ENCODE measurements at regions not wholly inside any gene's neighbourhood (a gene's known extent, or its start where the extent isn't known, plus 50 kb on each side); places are given as distances from the start of the nearest gene placed in this dataset.

DNA sequence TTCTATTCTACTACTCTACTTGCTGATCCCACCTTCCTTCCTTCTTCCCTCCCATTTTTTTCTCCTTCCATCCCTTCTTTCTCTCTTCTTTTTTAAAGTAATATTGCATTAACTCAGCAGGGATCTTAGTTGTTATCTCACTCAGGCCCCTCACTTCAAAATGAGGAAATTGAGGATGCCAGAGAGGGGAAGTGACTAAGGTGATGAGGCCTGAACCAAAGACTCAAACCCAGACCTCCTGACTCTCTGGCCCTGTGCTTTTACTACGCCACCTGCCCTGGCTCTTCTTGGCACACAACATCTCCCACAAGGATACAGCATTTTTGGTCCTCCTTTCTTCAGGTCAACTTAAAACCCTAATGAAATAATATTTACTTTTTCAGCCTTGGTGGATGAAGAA lies 151.7 kb upstream of the ZNF648 start:
- Histone ChIP-seq H3K27me3 (ENCODE audit: low read depth) (no peaks in the 10 kb centered on the region), H3K4me3 (no peak overlapping the region), H3K4me1 (peaks cover 8% of the 10 kb centered on the region), H3K9me3 (replicated peaks) (no peaks in the 10 kb centered on the region), H3K36me3 (no peaks in the 10 kb centered on the region), H3K27ac (replicated peaks) (no peak overlapping the region)
- no peak for DNase-seq
- TF ChIP-seq, protein P1, sequence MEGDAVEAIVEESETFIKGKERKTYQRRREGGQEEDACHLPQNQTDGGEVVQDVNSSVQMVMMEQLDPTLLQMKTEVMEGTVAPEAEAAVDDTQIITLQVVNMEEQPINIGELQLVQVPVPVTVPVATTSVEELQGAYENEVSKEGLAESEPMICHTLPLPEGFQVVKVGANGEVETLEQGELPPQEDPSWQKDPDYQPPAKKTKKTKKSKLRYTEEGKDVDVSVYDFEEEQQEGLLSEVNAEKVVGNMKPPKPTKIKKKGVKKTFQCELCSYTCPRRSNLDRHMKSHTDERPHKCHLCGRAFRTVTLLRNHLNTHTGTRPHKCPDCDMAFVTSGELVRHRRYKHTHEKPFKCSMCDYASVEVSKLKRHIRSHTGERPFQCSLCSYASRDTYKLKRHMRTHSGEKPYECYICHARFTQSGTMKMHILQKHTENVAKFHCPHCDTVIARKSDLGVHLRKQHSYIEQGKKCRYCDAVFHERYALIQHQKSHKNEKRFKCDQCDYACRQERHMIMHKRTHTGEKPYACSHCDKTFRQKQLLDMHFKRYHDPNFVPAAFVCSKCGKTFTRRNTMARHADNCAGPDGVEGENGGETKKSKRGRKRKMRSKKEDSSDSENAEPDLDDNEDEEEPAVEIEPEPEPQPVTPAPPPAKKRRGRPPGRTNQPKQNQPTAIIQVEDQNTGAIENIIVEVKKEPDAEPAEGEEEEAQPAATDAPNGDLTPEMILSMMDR (IDR thresholded peaks at IDR 0.05; ENCODE audit: borderline replicate concordance) = no peak
- intact Hi-C loops (cut with micrococcal nuclease) = no loop called here

DNA sequence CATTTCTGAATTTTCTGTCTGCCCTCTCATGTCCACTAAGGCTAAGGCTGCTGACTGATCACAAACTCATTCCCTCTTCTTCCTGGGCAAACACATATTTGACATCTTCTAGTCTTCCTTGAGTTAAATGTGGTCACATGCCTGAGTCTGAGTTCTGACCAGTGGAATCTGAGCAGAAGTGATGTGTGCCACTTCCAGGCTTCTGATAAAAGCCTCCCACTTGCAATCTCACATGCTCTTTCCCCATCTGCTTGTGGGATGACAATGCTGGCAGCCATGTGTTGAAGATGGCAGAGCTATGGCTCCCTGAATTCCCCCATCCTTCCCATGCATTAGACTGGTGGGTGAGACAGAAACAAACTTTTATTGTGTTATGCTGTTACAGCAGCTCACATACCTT lies 149.9 kb upstream of the ZNF648 start:
- DNase-seq = no peak
- H3K36me3 ChIP-seq = no peaks in the 10 kb centered on the region
- no peaks in the 10 kb centered on the region for H3K27me3 ChIP-seq (ENCODE audit: low read depth)
- H3K27ac ChIP-seq (replicated peaks) = no peak overlapping the region
- H3K4me1 ChIP-seq = peaks cover 20% of the 10 kb centered on the region
- no peak overlapping the region for H3K4me3 ChIP-seq
- TF ChIP-seq, protein P1 (IDR thresholded peaks at IDR 0.05; ENCODE audit: borderline replicate concordance) = no peak
- intact Hi-C loops (cut with micrococcal nuclease) = no loop called here
- no peaks in the 10 kb centered on the region for H3K9me3 ChIP-seq (replicated peaks)

DNA sequence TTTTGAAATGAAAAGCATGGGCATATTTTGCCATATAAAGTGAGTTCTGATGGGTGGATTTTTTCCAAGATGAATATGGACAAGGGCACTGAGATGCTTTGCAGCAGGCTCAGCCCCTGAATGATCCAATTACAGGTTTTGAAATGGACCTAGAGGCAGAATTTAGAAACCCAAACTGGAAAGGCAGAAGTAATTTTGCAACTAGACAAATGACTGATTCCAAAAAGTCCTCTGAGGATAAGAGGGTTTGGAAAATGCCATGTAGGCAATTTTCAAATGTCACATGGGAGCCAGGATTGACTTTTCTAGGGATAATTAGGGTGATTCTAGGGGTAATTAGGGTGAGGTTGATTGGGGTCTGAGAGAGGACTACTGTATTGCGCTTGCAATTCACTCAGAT lies 148.9 kb upstream of the ZNF648 start:
- intact Hi-C loops (cut with micrococcal nuclease) = no loop called here
- H3K9me3 ChIP-seq (replicated peaks) = no peaks in the 10 kb centered on the region
- TF ChIP-seq, protein P1 (IDR thresholded peaks at IDR 0.05; ENCODE audit: borderline replicate concordance) = no peak
- peaks cover 26% of the 10 kb centered on the region for H3K4me1 ChIP-seq
- H3K4me3 ChIP-seq = no peak overlapping the region
- peak overlapping the region; percentile 31 for H3K27ac ChIP-seq (replicated peaks)
- DNase-seq = no peak
- H3K27me3 ChIP-seq (ENCODE audit: low read depth) = no peaks in the 10 kb centered on the region
- no peaks in the 10 kb centered on the region for H3K36me3 ChIP-seq

DNA sequence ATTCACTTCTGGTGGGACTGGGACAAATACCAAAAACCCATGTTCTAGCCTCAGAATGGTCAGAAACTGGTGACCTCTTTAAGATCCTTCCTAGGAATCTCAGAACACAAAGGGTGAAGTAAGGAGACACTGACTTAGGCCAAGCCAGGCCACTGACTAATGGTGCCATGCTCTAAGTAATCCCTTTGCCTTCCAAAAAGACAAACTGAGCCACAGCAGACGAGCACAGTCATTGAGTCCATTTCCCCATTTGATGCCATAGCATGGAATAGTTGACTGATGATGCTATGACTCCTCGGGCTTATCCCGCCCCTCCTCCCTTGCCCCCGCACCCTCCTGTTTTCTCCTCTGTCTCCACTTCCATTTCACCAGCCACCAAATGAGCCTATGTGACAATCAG lies 145.8 kb upstream of the ZNF648 start:
- no peak overlapping the region for H3K4me3 ChIP-seq
- H3K4me1 ChIP-seq = peaks cover 26% of the 10 kb centered on the region
- H3K27me3 ChIP-seq (ENCODE audit: low read depth) = no peaks in the 10 kb centered on the region
- intact Hi-C loops (cut with micrococcal nuclease) = no loop called here
- no peak for DNase-seq
- peak overlapping the region; percentile 79 for H3K27ac ChIP-seq (replicated peaks)
- H3K9me3 ChIP-seq (replicated peaks) = no peaks in the 10 kb centered on the region
- no peaks in the 10 kb centered on the region for H3K36me3 ChIP-seq
- TF ChIP-seq, protein P1 (IDR thresholded peaks at IDR 0.05; ENCODE audit: borderline replicate concordance) = no peak

DNA sequence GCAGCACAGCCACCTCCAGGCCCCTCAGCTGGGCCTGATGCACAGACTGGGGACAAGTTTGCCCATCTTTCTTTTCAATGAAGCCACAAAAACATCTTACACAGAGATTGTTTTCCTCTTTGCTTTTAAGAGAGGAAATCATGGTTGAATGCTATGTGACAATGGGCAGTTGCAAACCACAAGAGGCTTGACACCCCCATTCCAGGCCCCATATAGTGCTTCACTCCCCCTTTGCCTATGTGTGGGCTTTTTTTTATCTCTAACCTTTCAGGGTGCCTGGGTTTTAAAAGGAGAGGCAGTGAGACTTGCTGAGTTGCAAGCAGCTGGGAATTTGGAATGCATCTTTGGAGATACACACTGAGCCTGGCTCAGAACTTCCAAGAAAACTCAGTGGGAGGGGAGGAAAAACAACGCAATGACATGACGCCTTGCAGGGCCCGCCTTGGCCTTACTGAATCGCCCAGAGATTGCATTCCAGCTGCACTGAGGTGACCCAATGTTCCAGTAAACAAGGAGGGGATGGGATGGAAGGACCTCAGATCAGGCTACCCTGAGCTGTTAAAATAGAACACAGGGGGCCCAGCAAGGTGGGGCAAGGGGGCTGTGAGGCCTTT lies 145.2 kb upstream of the ZNF648 start:
- no peaks in the 10 kb centered on the region for H3K9me3 ChIP-seq (replicated peaks)
- no peak overlapping the region for H3K4me3 ChIP-seq
- H3K27me3 ChIP-seq (ENCODE audit: low read depth) = no peaks in the 10 kb centered on the region
- TF ChIP-seq, protein P1 (IDR thresholded peaks at IDR 0.05; ENCODE audit: borderline replicate concordance) = no peak
- peaks cover 26% of the 10 kb centered on the region for H3K4me1 ChIP-seq
- no peaks in the 10 kb centered on the region for H3K36me3 ChIP-seq
- intact Hi-C loops (cut with micrococcal nuclease) = no loop called here
- DNase-seq = peak; percentile 69
- peak overlapping the region; percentile 79 for H3K27ac ChIP-seq (replicated peaks)

Data from left ventricle myocardium inferior (tissue), 1 donor.